ENCODE measurements at regions not wholly inside any gene's neighbourhood (a gene's known extent, or its start where the extent isn't known, plus 50 kb on each side); places are given as distances from the start of the nearest gene placed in this dataset.

DNA sequence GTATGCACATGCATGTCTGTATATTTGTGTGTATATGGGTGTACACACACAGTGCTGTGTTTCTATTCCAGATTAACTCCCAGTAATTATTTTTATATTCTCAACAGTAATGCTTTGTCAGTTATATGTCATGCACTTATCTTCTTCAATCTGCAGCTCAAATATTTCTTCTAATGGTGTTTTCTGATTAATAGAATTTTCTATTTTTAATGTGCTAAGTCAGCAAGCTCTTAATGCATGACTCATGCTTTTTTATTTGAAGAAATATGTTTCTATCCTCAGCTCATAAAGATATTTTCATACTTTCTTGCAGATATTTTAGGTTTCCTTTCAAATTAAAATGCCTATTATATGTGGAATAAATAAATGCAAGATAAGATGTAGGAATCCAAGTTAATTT, 59.7 kb upstream of the TMEM18 start:
- Histone ChIP-seq H2AFZ (ENCODE audit: low read length) (no peak overlapping the region), H3K4me3 (ENCODE audit: low read length) (no peak overlapping the region), H3K27ac (ENCODE audit: low read length) (no peak overlapping the region), H3K4me2 (ENCODE audit: low read depth, low read length) (no peak overlapping the region), H3F3A (ENCODE audit: insufficient read depth, low read length) (no peaks in the 10 kb centered on the region), H3K36me3 (replicated peaks; ENCODE audit: insufficient read depth, low read length) (no peaks in the 10 kb centered on the region), H3K4me1 (ENCODE audit: low read length) (no peaks in the 10 kb centered on the region), H3K9ac (ENCODE audit: low read length) (no peak overlapping the region), H3K9me2 (replicated peaks; ENCODE audit: insufficient read depth, low read length) (no peaks in the 10 kb centered on the region), H3K9me3 (replicated peaks; ENCODE audit: insufficient read depth, low read length) (no peaks in the 10 kb centered on the region), H3K79me2 (ENCODE audit: low read length) (no peaks in the 10 kb centered on the region), H4K20me1 (ENCODE audit: insufficient read depth, low read length) (no peaks in the 10 kb centered on the region; the same call in 1 of the 2 replicates), H3K27me3 (replicated peaks; ENCODE audit: insufficient read depth, low read length) (no peaks in the 10 kb centered on the region)
- TF ChIP-seq EZH2 (optimal IDR thresholded peaks at IDR 0.05; ENCODE audit: low read depth, low read length) (no peak), EZH2phosphoT487 (IDR thresholded peaks at IDR 0.05; ENCODE audit: low read length) (no peak)
- TF ChIP-seq, protein P1, sequence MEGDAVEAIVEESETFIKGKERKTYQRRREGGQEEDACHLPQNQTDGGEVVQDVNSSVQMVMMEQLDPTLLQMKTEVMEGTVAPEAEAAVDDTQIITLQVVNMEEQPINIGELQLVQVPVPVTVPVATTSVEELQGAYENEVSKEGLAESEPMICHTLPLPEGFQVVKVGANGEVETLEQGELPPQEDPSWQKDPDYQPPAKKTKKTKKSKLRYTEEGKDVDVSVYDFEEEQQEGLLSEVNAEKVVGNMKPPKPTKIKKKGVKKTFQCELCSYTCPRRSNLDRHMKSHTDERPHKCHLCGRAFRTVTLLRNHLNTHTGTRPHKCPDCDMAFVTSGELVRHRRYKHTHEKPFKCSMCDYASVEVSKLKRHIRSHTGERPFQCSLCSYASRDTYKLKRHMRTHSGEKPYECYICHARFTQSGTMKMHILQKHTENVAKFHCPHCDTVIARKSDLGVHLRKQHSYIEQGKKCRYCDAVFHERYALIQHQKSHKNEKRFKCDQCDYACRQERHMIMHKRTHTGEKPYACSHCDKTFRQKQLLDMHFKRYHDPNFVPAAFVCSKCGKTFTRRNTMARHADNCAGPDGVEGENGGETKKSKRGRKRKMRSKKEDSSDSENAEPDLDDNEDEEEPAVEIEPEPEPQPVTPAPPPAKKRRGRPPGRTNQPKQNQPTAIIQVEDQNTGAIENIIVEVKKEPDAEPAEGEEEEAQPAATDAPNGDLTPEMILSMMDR (IDR thresholded peaks at IDR 0.05; ENCODE audit: low read length), result no peak
- no peak for DNase-seq

DNA sequence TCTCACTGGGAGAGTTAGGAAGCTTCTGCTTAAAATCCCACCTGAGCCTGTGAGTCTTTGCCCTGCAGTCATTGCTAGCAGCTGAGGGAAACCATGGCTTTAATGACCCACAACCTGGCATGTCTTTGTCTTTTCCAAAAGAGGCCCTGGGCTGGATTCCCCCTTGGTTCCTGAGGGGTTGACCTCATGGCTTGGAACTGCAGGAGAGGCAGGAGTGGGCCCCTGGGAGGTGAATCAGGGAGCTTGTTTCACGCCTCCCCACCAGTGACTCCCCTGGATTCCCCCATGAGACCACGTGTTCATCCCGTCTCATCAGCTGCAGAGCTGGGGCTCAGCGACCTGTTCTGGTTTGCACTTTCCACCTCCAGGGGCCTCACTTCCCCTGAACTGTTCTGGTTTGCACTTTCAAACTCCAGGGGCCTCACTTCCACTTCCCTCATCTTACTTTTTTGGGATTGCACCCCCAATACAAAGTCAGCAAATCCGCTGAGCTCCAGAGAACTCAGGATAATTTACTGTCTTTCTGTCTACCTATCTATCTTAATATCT, 58.5 kb upstream of the TMEM18 start:
- Histone ChIP-seq H3F3A (ENCODE audit: insufficient read depth, low read length) (no peaks in the 10 kb centered on the region), H3K9me3 (replicated peaks; ENCODE audit: insufficient read depth, low read length) (no peaks in the 10 kb centered on the region), H3K27me3 (replicated peaks; ENCODE audit: insufficient read depth, low read length) (no peaks in the 10 kb centered on the region; the same call in 1 of the 2 replicates), H3K4me2 (ENCODE audit: low read depth, low read length) (no peak overlapping the region), H4K20me1 (ENCODE audit: insufficient read depth, low read length) (no peaks in the 10 kb centered on the region; the same call in 1 of the 2 replicates), H3K36me3 (replicated peaks; ENCODE audit: insufficient read depth, low read length) (no peaks in the 10 kb centered on the region), H3K9ac (ENCODE audit: low read length) (no peak overlapping the region), H3K79me2 (ENCODE audit: low read length) (no peaks in the 10 kb centered on the region), H3K27ac (ENCODE audit: low read length) (no peak overlapping the region), H3K4me3 (ENCODE audit: low read length) (no peak overlapping the region), H3K9me2 (replicated peaks; ENCODE audit: insufficient read depth, low read length) (no peaks in the 10 kb centered on the region), H2AFZ (ENCODE audit: low read length) (no peak overlapping the region), H3K4me1 (ENCODE audit: low read length) (no peaks in the 10 kb centered on the region)
- DNase-seq, result no peak
- TF ChIP-seq EZH2 (optimal IDR thresholded peaks at IDR 0.05; ENCODE audit: low read depth, low read length) (no peak), EZH2phosphoT487 (IDR thresholded peaks at IDR 0.05; ENCODE audit: low read length) (no peak)
- TF ChIP-seq, protein P1 (IDR thresholded peaks at IDR 0.05; ENCODE audit: low read length), result no peak

DNA sequence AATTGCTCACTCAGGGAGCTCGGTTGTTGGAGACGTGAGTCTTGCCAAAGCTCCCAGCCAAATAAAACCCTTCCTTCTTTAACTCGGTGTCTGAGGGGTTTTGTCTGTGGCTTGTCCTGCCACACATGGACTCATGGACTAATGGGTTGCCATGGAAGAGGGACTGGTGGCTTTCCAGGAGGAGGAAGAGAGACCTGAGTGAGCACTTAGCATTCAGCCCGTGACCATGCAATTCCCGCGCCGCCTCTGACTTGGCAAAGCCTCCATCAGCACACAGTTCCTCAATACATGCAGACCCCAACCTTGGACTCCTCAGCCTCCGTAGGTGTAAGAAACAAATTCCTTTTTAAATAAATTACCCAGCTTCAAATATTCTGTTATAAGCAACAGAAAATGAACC, 57.3 kb upstream of the TMEM18 start:
- Histone ChIP-seq H3K4me3 (ENCODE audit: low read length) (no peak overlapping the region), H3K4me1 (ENCODE audit: low read length) (no peaks in the 10 kb centered on the region), H3F3A (ENCODE audit: insufficient read depth, low read length) (no peaks in the 10 kb centered on the region), H3K9me3 (replicated peaks; ENCODE audit: insufficient read depth, low read length) (no peaks in the 10 kb centered on the region), H3K79me2 (ENCODE audit: low read length) (no peaks in the 10 kb centered on the region), H3K9ac (ENCODE audit: low read length) (no peak overlapping the region), H4K20me1 (ENCODE audit: insufficient read depth, low read length) (no peaks in the 10 kb centered on the region; the same call in 1 of the 2 replicates), H3K4me2 (ENCODE audit: low read depth, low read length) (no peak overlapping the region), H3K27ac (ENCODE audit: low read length) (no peak overlapping the region), H3K9me2 (replicated peaks; ENCODE audit: insufficient read depth, low read length) (no peaks in the 10 kb centered on the region), H2AFZ (ENCODE audit: low read length) (no peak overlapping the region), H3K36me3 (replicated peaks; ENCODE audit: insufficient read depth, low read length) (no peaks in the 10 kb centered on the region), H3K27me3 (replicated peaks; ENCODE audit: insufficient read depth, low read length) (peaks cover 3% of the 10 kb centered on the region; the same call in 1 of the 2 replicates)
- TF ChIP-seq, protein P1 (IDR thresholded peaks at IDR 0.05; ENCODE audit: low read length), result no peak
- TF ChIP-seq EZH2 (optimal IDR thresholded peaks at IDR 0.05; ENCODE audit: low read depth, low read length), result no peak
- no peak for TF ChIP-seq EZH2phosphoT487 (IDR thresholded peaks at IDR 0.05; ENCODE audit: low read length)
- DNase-seq, result no peak

Measured in MM.1S (cell line).